Suprapubic skin (tissue), 4 donors: ENCODE measurements at regions not wholly inside any gene's neighbourhood (a gene's known extent, or its start where the extent isn't known, plus 50 kb on each side); places are given as distances from the start of the nearest gene placed in this dataset.
A peak's percentile ranks its signal among the peaks of the same experiment; 100 is the strongest.

Experiments used
- DNase-seq, 2 donors: peaks; one replicate each; pipeline ENCODE4 v3.0.0-alpha.2; 2019; ENCODE audit warnings: low spot score in 2 of 2
- H3K27ac ChIP-seq: fragments of 200-600 bp; sonication (generic); one replicate; pipeline ENCODE4 v1.5.1; 2019
- H3K27me3 ChIP-seq: fragments of 200-600 bp; sonication (generic); one replicate; pipeline ENCODE4 v1.5.1; 2019
- H3K36me3 ChIP-seq: fragments of 200-600 bp; sonication (generic); one replicate; pipeline ENCODE4 v1.5.1; 2019
- H3K4me1 ChIP-seq: fragments of 200-600 bp; sonication (generic); one replicate; pipeline ENCODE4 v1.5.1; 2019
- H3K4me3 ChIP-seq: fragments of 200-600 bp; sonication (generic); one replicate; pipeline ENCODE4 v1.5.1; 2019; ENCODE audit warnings: mild to moderate bottlenecking
- H3K9me3 ChIP-seq: fragments of 200-600 bp; sonication (generic); one replicate; pipeline ENCODE4 v1.5.1; 2019
- CTCF ChIP-seq, 2 donors: fragments of 200-600 bp in 1 of 2; fragments of 450-650 bp in 1 of 2; sonication (generic) in 1 of 2; IDR thresholded peaks; one replicate each; pipeline ENCODE4 v1.5.1; 2016 to 2019; ENCODE audit warnings: antibody characterized with exemption in 2 of 2, mild to moderate bottlenecking in 1 of 2, moderate library complexity in 1 of 2
- EP300 ChIP-seq: sonication (generic); formaldehyde crosslinking; IDR thresholded peaks from one replicate; pipeline ENCODE4 v1.6.1; 2017; ENCODE audit warnings: antibody characterized with exemption
- POLR2A ChIP-seq, 2 donors: fragments of 450-650 bp; IDR thresholded peaks; one replicate each; pipeline ENCODE4 v1.6.1; 2017; ENCODE audit warnings: antibody characterized with exemption in 2 of 2, mild to moderate bottlenecking in 2 of 2, moderate library complexity in 2 of 2
- POLR2AphosphoS5 ChIP-seq, 3 donors: sonication (generic); formaldehyde crosslinking; IDR thresholded peaks; one replicate each; pipeline ENCODE4 v1.6.1; 2017; ENCODE audit warnings: antibody characterized with exemption in 3 of 3
- WGBS: methylation state at CpG from one replicate; pipeline ENCODE4 v1.1.5; 2018; 5-methylcytosine and 5-hydroxymethylcytosine counted together

GRCh38 chr1:227432981-227433380 is 114.7 kb upstream of the CDC42BPA start:
- peaks cover 12% of the 10 kb centered on the region for H3K4me1 ChIP-seq
- H3K4me3 ChIP-seq: no peak overlapping the region
- WGBS: 90% methylated on average over 3 of the region's 3 CpGs
- no peaks in the 10 kb centered on the region for H3K36me3 ChIP-seq
- TF ChIP-seq CTCF (IDR thresholded peaks at IDR 0.05) (no peak), POLR2AphosphoS5 (IDR thresholded peaks at IDR 0.05) (no peak), POLR2A (IDR thresholded peaks at IDR 0.05) (no peak), EP300 (no peak)
- H3K27me3 ChIP-seq: no peaks in the 10 kb centered on the region
- no peak overlapping the region for H3K27ac ChIP-seq
- H3K9me3 ChIP-seq: no peaks in the 10 kb centered on the region
- DNase-seq: no peak

GRCh38 chr1:227432181-227432535 is 113.9 kb upstream of the CDC42BPA start:
- WGBS: 86% methylated on average over 1 of the region's 1 CpG
- no peaks in the 10 kb centered on the region for H3K36me3 ChIP-seq
- no peaks in the 10 kb centered on the region for H3K27me3 ChIP-seq
- TF ChIP-seq CTCF (IDR thresholded peaks at IDR 0.05): no peak
- TF ChIP-seq POLR2A (IDR thresholded peaks at IDR 0.05): no peak
- TF ChIP-seq POLR2AphosphoS5 (IDR thresholded peaks at IDR 0.05): no peak
- TF ChIP-seq EP300: no peak
- no peaks in the 10 kb centered on the region for H3K9me3 ChIP-seq
- H3K4me3 ChIP-seq: no peak overlapping the region
- no peak for DNase-seq
- H3K4me1 ChIP-seq: peaks cover 10% of the 10 kb centered on the region
- H3K27ac ChIP-seq: no peak overlapping the region

- 40% methylated on average over 13 of the region's 13 CpGs for WGBS
- TF ChIP-seq EP300: no peak
- peak in 2 of 3 donors; percentile 15 to 19 for TF ChIP-seq POLR2AphosphoS5 (IDR thresholded peaks at IDR 0.05)
- DNase-seq: no peak
- H3K27ac ChIP-seq: no peak overlapping the region
- no peaks in the 10 kb centered on the region for H3K9me3 ChIP-seq
- no peaks in the 10 kb centered on the region for H3K36me3 ChIP-seq
- peaks cover 10% of the 10 kb centered on the region for H3K4me1 ChIP-seq
- H3K4me3 ChIP-seq: no peak overlapping the region
- H3K27me3 ChIP-seq: no peaks in the 10 kb centered on the region
These were observed 111.4 kb upstream of the CDC42BPA start for GRCh38 chr1:227429447-227430359.

- H3K27me3 ChIP-seq: no peaks in the 10 kb centered on the region
- H3K4me3 ChIP-seq: no peak overlapping the region
- H3K4me1 ChIP-seq: peaks cover 10% of the 10 kb centered on the region
- no peak overlapping the region for H3K27ac ChIP-seq
- TF ChIP-seq POLR2AphosphoS5 (IDR thresholded peaks at IDR 0.05) (no peak), EP300 (no peak), POLR2A (IDR thresholded peaks at IDR 0.05) (no peak)
- H3K9me3 ChIP-seq: no peaks in the 10 kb centered on the region
- 42% methylated on average over 4 of the region's 4 CpGs for WGBS
- DNase-seq: no peak
- H3K36me3 ChIP-seq: no peaks in the 10 kb centered on the region
These were observed 110.5 kb upstream of the CDC42BPA start for GRCh38 chr1:227428803-227429202.

- Histone ChIP-seq H3K9me3 (no peaks in the 10 kb centered on the region), H3K4me1 (peaks cover 10% of the 10 kb centered on the region), H3K36me3 (no peaks in the 10 kb centered on the region), H3K4me3 (no peak overlapping the region), H3K27ac (no peak overlapping the region), H3K27me3 (no peaks in the 10 kb centered on the region)
- DNase-seq: no peak
- TF ChIP-seq POLR2A (IDR thresholded peaks at IDR 0.05) (no peak), POLR2AphosphoS5 (IDR thresholded peaks at IDR 0.05) (no peak), CTCF (IDR thresholded peaks at IDR 0.05) (no peak), EP300 (no peak)
- WGBS: 79% methylated on average over 1 of the region's 1 CpG
These were observed 109.1 kb upstream of the CDC42BPA start for GRCh38 chr1:227427411-227427810.

- no peak for DNase-seq
- H3K4me3 ChIP-seq: no peak overlapping the region
- TF ChIP-seq EP300 (no peak), CTCF (IDR thresholded peaks at IDR 0.05) (no peak), POLR2A (IDR thresholded peaks at IDR 0.05) (no peak), POLR2AphosphoS5 (IDR thresholded peaks at IDR 0.05) (no peak)
- no peaks in the 10 kb centered on the region for H3K36me3 ChIP-seq
- H3K4me1 ChIP-seq: peaks cover 6% of the 10 kb centered on the region
- WGBS: 86% methylated on average over 7 of the region's 7 CpGs
- H3K27ac ChIP-seq: no peak overlapping the region
- no peaks in the 10 kb centered on the region for H3K9me3 ChIP-seq
- no peaks in the 10 kb centered on the region for H3K27me3 ChIP-seq
These were observed 106.7 kb upstream of the CDC42BPA start for GRCh38 chr1:227424953-227425352.
